AG10803 (cell line): ENCODE measurements at regions not wholly inside any gene's neighbourhood (a gene's known extent, or its start where the extent isn't known, plus 50 kb on each side); places are given as distances from the start of the nearest gene placed in this dataset.
A peak's percentile ranks its signal among the peaks of the same experiment; 100 is the strongest.

Source experiments
- DNase-seq: peaks from one replicate; pipeline ENCODE4 v3.0.0; 2010; ENCODE audit warnings: low read depth
- H3K4me3 ChIP-seq: 2 replicates; pipeline ENCODE4 v1.5.1; 2011; ENCODE audit warnings: mild to moderate bottlenecking, low read length, control low read depth
- CTCF ChIP-seq: conservative IDR thresholded peaks from 2 replicates; pipeline ENCODE4 v1.5.1; 2011; ENCODE audit warnings: mild to moderate bottlenecking, low read length, control low read depth, inconsistent platforms

DNA sequence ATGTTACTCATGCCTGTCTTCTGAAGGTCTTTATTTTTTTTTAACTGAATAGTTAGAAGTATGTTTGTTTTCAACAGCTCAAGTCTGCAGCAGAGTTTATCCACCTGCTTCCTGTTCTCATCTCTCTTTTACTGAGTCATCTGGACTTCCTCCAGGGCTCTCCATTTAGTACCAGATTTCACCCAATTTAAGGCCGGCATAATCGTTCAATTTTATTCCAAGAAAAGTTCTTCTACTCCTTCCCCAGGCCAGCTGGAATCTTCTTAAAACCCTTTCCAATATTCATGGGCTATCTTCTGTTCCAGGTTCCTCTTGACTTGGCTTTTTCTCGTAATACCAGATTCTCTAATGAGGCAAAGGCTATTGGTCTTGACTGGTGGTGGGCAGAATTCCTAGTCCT is 79.0 kb upstream of the LAMA2 start:
- DNase-seq = peak; percentile 31
- TF ChIP-seq CTCF = no peak
- H3K4me3 ChIP-seq = no peak overlapping the region

GRCh38 chr6:128801621-128802020 is 81.3 kb upstream of the LAMA2 start:
- DNase-seq = no peak

DNA sequence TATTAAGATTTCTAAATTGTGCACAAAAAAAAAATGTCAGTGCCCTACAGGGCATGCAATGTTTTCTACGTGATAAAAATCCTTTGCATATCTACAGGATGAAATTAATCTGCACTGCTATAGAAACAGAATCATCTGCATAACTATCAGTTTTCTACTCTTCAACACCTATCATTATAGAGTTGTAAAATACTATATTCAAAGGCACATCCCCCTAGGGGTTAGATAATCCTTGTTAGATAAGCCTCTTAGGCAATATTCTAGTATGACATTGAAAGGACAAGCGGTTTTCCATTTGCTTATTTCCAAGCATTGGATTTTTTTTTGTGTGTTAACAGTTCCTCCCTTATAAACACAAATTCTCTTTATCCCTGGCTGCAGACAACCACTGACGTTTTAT is 98.7 kb upstream of the LAMA2 start:
- no peak for DNase-seq
- no peak for TF ChIP-seq CTCF
- no peak overlapping the region for H3K4me3 ChIP-seq

More at GRCh38 chr6:128801621-128802020, 81.3 kb upstream of the LAMA2 start:
- H3K4me3 ChIP-seq = no peak overlapping the region
- no peak for TF ChIP-seq CTCF

GRCh38 chr6:128768187-128768586 is 114.8 kb upstream of the LAMA2 start:
- TF ChIP-seq CTCF = no peak
- no peak for DNase-seq
- no peak overlapping the region for H3K4me3 ChIP-seq

DNA sequence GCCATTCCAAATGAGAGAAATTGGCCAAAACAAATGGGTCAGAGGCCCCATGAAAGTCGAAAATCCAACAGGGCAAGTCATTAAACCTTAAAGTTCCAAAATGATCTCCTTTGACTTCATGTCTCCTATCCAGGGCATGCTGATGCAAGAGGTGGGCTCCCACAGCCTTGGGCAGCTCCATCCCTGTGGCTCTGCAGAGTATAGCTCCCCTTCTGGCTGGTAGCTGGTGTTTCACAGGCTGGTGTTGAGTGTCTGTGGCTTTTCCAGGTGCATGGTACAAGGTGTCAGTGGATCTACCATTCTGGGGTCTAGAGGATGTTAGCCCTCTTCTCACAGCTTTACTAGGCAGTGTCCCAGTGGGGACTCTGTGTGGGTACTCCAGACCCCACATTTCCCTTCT is 115.2 kb upstream of the LAMA2 start:
- no peak overlapping the region for H3K4me3 ChIP-seq
- TF ChIP-seq CTCF = no peak
- DNase-seq = no peak

GRCh38 chr6:128767150-128767549 is 115.8 kb upstream of the LAMA2 start:
- TF ChIP-seq CTCF = no peak
- no peak for DNase-seq
- no peak overlapping the region for H3K4me3 ChIP-seq

- TF ChIP-seq CTCF = no peak
- H3K4me3 ChIP-seq = no peak overlapping the region
- DNase-seq = no peak
Observed at GRCh38 chr6:128763599-128764300, 119.2 kb upstream of the LAMA2 start.
